SK-N-SH treated with all-trans-retinoic acid at 6 μM for 48 hours (cell line): ENCODE measurements at regions not wholly inside any gene's neighbourhood (a gene's known extent, or its start where the extent isn't known, plus 50 kb on each side); places are given as distances from the start of the nearest gene placed in this dataset.

Experiments used
- TCF4 ChIP-seq: fragments of 250-450 bp; sonication (Bioruptor Pico); IDR thresholded peaks from 2 replicates; pipeline ENCODE4 v1.8.0; 2021; ENCODE audit warnings: mild to moderate bottlenecking, moderate library complexity, borderline replicate concordance
- ZC3H10 ChIP-seq: fragments of 250-450 bp; sonication (Bioruptor Pico); IDR thresholded peaks from 2 replicates; pipeline ENCODE4 v1.5.1; 2021; ENCODE audit warnings: mild to moderate bottlenecking, moderate library complexity
- ZNF565 ChIP-seq: fragments of 450-650 bp; formaldehyde crosslinking; conservative IDR thresholded peaks from 2 replicates; pipeline ENCODE4 v1.5.0; 2020; ENCODE audit warnings: low read depth, mild to moderate bottlenecking, moderate library complexity
- TF ChIP-seq, protein P1 (sequence below): fragments of 250-450 bp; sonication (Bioruptor Pico); IDR thresholded peaks from 2 replicates; pipeline ENCODE4 v1.5.0; 2020; ENCODE audit warnings: mild to moderate bottlenecking, moderate library complexity

DNA sequence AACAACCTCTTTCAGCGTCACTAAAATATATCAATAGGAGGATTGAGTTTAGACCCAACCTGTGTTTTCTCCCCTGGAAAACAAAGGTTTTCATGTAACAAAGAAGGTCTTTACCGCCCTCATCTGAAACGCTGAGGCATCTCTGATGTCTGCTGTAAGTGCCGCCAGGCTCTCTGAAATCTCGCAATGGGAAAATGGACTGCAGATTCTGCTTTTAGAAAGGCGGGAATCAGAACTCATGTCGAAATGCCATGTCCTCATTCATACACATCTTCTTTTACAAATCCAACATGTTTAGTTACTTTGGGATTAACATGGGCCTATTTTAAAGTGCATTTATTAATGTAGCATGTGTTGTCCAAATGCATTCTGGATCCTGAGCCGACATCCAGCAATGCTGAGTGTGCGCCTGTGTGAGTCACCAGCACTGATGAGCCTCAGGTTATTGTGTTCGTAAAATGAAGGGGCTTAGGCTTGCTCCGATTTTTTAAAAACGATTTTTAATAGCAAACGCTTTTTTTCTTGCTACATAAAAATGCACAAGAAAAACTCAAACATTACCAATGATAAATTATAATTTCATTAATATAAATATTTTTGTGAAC lies 51.9 kb upstream of the PLEKHG4B start:
- TF ChIP-seq, protein P1, sequence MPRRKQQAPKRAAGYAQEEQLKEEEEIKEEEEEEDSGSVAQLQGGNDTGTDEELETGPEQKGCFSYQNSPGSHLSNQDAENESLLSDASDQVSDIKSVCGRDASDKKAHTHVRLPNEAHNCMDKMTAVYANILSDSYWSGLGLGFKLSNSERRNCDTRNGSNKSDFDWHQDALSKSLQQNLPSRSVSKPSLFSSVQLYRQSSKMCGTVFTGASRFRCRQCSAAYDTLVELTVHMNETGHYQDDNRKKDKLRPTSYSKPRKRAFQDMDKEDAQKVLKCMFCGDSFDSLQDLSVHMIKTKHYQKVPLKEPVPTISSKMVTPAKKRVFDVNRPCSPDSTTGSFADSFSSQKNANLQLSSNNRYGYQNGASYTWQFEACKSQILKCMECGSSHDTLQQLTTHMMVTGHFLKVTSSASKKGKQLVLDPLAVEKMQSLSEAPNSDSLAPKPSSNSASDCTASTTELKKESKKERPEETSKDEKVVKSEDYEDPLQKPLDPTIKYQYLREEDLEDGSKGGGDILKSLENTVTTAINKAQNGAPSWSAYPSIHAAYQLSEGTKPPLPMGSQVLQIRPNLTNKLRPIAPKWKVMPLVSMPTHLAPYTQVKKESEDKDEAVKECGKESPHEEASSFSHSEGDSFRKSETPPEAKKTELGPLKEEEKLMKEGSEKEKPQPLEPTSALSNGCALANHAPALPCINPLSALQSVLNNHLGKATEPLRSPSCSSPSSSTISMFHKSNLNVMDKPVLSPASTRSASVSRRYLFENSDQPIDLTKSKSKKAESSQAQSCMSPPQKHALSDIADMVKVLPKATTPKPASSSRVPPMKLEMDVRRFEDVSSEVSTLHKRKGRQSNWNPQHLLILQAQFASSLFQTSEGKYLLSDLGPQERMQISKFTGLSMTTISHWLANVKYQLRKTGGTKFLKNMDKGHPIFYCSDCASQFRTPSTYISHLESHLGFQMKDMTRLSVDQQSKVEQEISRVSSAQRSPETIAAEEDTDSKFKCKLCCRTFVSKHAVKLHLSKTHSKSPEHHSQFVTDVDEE (CRISPR knock-in tag), result no peak
- TF ChIP-seq ZNF565 (CRISPR knock-in tag) (no peak), TCF4 (no peak), ZC3H10 (CRISPR knock-in tag) (no peak)
